Astrocyte of the spinal cord (primary cell): ENCODE measurements at regions not wholly inside any gene's neighbourhood (a gene's known extent, or its start where the extent isn't known, plus 50 kb on each side); places are given as distances from the start of the nearest gene placed in this dataset.

Source experiments
- DNase-seq: peaks from one replicate; pipeline ENCODE4 v3.0.0; 2011; ENCODE audit warnings: low read depth, low spot score
- H3K4me3 ChIP-seq: 2 replicates; pipeline ENCODE4 v1.5.1; 2011; ENCODE audit warnings: low read depth, mild to moderate bottlenecking, low read length, moderate library complexity
- CTCF ChIP-seq: IDR thresholded peaks from 2 replicates; pipeline ENCODE4 v1.5.1; 2012; ENCODE audit warnings: low read depth, mild to moderate bottlenecking, low read length, inconsistent platforms
- in situ Hi-C: cut with HindIII; loops from 2 replicates; pipeline ENCODE4 v1.10.0; 2017; ENCODE audit warnings: low sequenced_read_pairs

DNA sequence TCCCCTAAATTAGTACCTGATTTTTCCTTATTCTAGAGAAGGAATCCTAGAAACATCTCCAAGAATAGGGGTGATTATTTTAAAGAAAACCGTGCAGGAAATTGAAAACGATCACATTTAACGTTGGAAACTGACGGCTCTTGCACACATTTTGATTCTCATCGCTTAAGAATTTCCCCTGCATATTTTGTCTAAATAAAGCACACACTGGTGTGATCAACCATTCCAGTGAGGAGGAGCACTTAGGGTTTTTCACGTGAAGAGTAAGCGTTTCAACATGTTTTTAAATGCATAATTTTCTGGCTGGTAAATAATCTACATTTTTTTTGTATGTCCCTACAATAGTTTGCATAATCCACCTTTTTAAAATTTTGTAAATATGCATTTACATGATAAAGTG, 229.7 kb upstream of the PFKP start:
- TF ChIP-seq CTCF, result no peak
- no peak overlapping the region for H3K4me3 ChIP-seq
- DNase-seq, result no peak
- in situ Hi-C loops, result no loop called here

DNA sequence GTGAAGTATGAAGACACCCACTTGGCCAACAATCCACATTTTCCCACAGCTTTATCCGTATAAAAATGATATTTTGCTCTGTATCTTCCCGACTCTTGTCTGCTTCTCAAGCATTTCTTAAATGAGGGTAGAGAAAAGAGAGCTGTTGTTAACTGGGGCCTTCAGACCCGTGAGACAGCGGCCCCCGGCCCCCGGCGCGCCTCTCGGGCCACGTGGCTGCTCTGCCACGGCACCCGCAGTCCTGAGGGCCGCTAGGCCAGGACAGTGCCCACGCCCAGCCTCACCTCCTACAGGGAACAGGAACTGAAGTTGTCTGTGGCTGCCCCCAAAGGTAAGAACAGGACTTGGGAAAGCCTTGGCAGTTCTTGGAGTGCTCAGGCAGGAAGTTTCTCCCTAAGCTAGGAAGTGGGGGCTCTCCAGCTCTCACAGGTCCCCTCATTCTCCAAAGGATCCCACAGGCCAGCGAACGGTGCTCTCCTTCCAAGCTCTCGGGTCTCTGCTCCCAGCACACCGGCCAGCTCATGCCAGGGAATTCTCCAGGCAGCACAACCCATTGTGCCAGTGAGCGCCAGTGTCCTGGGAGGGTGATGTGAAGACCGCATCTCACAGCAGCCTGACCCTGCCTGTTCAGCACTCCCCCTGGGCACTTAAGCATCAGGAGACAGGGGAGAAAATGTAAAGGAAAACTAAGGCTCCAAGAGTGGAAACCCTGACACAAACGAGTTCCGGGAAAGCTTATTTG, 230.3 kb upstream of the PFKP start:
- H3K4me3 ChIP-seq, result no peak overlapping the region
- no peak for TF ChIP-seq CTCF
- DNase-seq, result no peak
- in situ Hi-C loops, result no loop called here

DNA sequence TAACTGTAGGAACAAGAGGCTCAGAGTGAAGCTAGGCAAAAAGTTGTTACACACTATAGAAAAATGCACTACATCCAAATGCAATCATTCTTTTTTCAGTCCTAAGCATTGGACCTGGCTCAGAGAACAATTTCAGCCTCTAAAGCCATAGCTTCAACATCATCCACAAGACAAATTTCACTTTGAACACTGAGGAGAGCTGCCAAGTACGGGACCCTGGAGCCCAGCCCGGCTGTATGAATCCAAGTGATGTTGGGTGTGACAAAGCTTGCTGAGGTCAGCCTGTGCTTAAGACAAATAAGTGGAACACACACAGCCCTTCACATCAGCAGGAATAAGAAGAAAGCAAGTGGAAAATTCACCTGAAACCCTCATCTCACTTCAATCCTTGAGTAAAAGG, 233.1 kb upstream of the PFKP start:
- no peak overlapping the region for H3K4me3 ChIP-seq
- in situ Hi-C loops, result no loop called here
- no peak for TF ChIP-seq CTCF
- DNase-seq, result no peak

DNA sequence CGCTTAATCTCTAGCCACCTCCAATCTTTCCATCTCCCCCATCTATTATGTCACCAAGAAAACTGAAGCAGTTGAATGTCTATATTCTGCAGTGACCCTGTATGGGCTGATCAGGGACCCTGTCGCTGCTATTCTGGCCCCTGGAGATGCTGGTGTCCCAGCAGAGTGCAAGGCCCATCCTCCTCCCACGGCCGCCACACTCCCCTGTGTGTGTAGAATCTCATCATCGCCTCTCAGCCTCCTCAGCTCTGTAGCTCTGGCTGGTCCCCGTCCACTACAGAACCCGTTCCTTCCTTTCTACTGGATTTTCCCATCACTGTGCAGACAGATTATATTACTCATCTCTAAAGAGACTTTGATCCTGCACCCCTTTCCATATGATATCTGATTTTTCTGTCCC, 235.8 kb upstream of the PFKP start:
- H3K4me3 ChIP-seq, result no peak overlapping the region
- in situ Hi-C loops, result no loop called here
- no peak for DNase-seq
- no peak for TF ChIP-seq CTCF

GRCh38 chr10:2828741-2829140, 238.6 kb upstream of the PFKP start:
- DNase-seq, result no peak
- no peak for TF ChIP-seq CTCF
- in situ Hi-C loops, result no loop called here
- no peak overlapping the region for H3K4me3 ChIP-seq

GRCh38 chr10:2826675-2827074, 240.7 kb upstream of the PFKP start:
- DNase-seq, result no peak
- TF ChIP-seq CTCF, result no peak
- no peak overlapping the region for H3K4me3 ChIP-seq
- in situ Hi-C loops, result no loop called here
